Activated T-helper 2 cell treated with anti-CD3 and anti-CD28 coated beads, Interferon-gamma antibody, Interleukin-2, Interleukin-4, amounts not matched to agents 10 μg/mL and 5 μg/mL and 100 μg/mL, durations not matched to agents 14 hours and 24 hours and 36 hours (primary cell): ENCODE measurements at regions not wholly inside any gene's neighbourhood (a gene's known extent, or its start where the extent isn't known, plus 50 kb on each side); places are given as distances from the start of the nearest gene placed in this dataset.

ENCODE experiments used
- DNase-seq: peaks from one replicate; pipeline ENCODE4 v3.0.0; 2021; ENCODE audit warnings: low spot score
- H3K27ac Mint-ChIP-seq: one replicate; pipeline ENCODE4 v1.8.0; 2021; ENCODE audit warnings: mixed read lengths
- H3K27me3 Mint-ChIP-seq: one replicate; pipeline ENCODE4 v1.8.0; 2021; ENCODE audit warnings: low read depth, mixed read lengths
- H3K36me3 Mint-ChIP-seq: one replicate; pipeline ENCODE4 v1.8.0; 2021; ENCODE audit warnings: low read depth, mixed read lengths
- H3K4me1 Mint-ChIP-seq: one replicate; pipeline ENCODE4 v1.8.0; 2021; ENCODE audit warnings: low read depth, mixed read lengths
- H3K4me3 Mint-ChIP-seq: one replicate; pipeline ENCODE4 v1.8.0; 2021; ENCODE audit warnings: low read depth, mild to moderate bottlenecking, moderate library complexity, mixed read lengths
- H3K9me3 Mint-ChIP-seq: one replicate; pipeline ENCODE4 v1.8.0; 2021; ENCODE audit warnings: mixed read lengths
- intact Hi-C: fragments of 100-400 bp; cut with micrococcal nuclease; formaldehyde crosslinking; loops from one replicate; pipeline ENCODE4 v1.15.1; 2023

DNA sequence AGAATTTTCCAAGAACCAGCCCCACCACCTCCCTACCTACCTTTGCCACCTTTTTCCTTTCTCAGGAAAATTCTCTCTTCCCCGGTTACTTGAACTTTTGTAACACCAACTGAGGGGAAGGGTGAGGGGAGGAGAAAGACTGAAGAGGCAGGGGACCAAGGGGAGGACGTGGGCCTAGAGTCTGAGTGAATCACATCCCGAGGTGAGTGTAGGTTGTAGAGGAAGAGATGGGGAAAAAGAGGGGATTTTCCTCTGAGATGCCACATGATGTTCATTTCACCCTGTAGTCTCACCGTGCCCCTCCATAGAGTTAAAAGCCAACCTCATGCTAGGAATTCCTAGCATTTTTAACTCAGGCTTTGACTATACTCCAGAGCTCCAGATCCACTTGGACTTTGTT lies 311.8 kb downstream of the RPAP3 start:
- peak overlapping the region; percentile 83 for H3K27ac Mint-ChIP-seq
- peaks cover 47% of the 10 kb centered on the region for H3K36me3 Mint-ChIP-seq
- DNase-seq = no peak
- peaks cover 16% of the 10 kb centered on the region for H3K9me3 Mint-ChIP-seq
- intact Hi-C loops = loop anchor here (5.0 to 10.0 kb wide), 2 partner anchors 418 to 1179 kb away; no protein-coding TSS in a partner anchor
- peaks cover 79% of the 10 kb centered on the region for H3K4me1 Mint-ChIP-seq
- H3K4me3 Mint-ChIP-seq = peak overlapping the region; percentile 60
- no peaks in the 10 kb centered on the region for H3K27me3 Mint-ChIP-seq

DNA sequence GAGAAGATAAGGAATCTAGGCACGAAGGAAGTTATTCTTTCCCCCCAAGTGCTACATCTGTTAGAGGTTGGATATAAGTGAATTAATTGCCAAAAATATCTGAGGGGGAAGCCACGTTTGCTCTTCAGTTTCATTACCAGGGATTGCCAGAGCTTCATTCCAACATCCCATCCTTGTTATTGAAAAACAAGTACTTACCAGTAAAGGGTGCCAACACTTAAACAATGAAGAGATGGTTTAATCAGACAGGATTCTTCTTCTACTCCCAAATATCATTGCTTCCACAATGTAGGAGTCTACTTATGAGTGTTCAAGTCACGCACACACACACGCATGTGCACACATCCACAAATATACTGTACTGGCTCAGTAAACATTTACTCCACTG lies 312.4 kb downstream of the RPAP3 start:
- Mint-ChIP-seq H3K27me3 (no peaks in the 10 kb centered on the region), H3K9me3 (peaks cover 16% of the 10 kb centered on the region), H3K27ac (peak overlapping the region; percentile 83), H3K4me3 (peak overlapping the region; percentile 60), H3K36me3 (peaks cover 45% of the 10 kb centered on the region), H3K4me1 (peaks cover 81% of the 10 kb centered on the region)
- DNase-seq = no peak
- intact Hi-C loops = loop anchor here (5.0 to 10.0 kb wide), 2 partner anchors 419 to 1179 kb away; no protein-coding TSS in a partner anchor

DNA sequence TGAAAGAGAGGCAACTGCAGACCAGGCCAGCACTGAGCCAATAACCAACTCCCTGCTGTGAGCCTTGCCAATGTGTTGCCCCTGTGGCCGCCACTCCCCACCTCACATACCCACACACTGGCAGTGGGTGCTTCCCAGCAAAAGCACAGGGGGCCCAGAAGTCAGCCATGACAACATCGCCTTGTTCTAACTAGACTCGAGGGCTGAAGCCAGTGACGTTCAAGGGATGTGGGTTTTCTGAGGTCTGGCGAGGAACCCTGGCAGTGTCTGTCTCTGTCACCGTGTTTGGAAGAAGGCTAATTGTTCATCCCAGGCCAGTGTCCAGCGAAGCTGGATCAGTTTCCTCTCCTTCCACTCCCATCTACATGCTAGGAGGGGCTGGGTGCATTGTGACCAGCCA lies 311.8 kb upstream of the AMIGO2 start:
- peak; percentile 54 for DNase-seq
- Mint-ChIP-seq H3K36me3 (peaks cover 39% of the 10 kb centered on the region), H3K27me3 (no peaks in the 10 kb centered on the region), H3K4me3 (peak overlapping the region; percentile 64), H3K27ac (peak overlapping the region; percentile 100), H3K9me3 (peaks cover 11% of the 10 kb centered on the region), H3K4me1 (peaks cover 75% of the 10 kb centered on the region)
- intact Hi-C loops = loop anchor here (1.0 to 10.0 kb wide), 3 partner anchors 35 to 1177 kb away; no protein-coding TSS in a partner anchor

DNA sequence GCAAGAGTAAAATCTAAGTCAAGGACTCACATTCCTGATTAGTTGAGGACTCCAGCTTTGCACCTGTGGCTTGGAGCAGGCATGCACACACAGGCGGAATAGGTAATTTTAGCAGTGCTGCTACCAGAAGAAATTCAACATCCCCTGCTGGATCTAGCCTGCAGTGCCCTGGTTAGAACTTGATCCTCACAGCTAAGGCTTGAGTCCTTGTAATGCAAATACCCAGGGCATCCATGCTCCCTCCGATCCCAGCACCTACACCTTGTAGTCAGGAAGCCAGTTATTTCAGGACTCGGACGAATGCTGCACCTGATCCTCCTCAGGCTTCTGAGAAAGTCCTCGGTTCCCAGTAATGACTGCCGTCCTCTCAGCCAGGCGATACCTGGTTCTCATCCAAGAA lies 309.0 kb upstream of the AMIGO2 start:
- Mint-ChIP-seq H3K27ac (peak overlapping the region; percentile 84), H3K4me1 (peaks cover 71% of the 10 kb centered on the region), H3K9me3 (peaks cover 9% of the 10 kb centered on the region), H3K27me3 (no peaks in the 10 kb centered on the region), H3K36me3 (peaks cover 28% of the 10 kb centered on the region), H3K4me3 (no peak overlapping the region)
- intact Hi-C loops = no loop called here
- no peak for DNase-seq

DNA sequence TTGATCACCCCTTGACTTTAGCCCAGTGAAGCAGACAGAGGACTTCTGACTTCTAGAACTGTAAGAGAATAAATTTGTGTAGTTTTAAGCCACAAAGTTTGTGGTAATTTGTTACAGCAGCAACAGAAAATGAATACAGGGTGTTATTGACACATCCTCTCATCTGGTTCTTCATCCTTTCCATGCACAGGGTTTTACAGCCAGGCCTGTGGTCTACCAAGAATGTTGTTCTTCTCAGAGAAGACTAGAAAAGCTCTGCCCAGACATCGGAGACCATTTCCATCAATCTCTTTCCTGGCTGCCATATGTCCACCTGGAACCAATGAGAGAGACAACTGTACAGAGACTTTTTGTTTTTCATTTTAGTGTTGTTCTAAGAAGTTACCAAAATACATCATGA lies 308.2 kb upstream of the AMIGO2 start:
- peak overlapping the region; percentile 84 for H3K27ac Mint-ChIP-seq

DNA sequence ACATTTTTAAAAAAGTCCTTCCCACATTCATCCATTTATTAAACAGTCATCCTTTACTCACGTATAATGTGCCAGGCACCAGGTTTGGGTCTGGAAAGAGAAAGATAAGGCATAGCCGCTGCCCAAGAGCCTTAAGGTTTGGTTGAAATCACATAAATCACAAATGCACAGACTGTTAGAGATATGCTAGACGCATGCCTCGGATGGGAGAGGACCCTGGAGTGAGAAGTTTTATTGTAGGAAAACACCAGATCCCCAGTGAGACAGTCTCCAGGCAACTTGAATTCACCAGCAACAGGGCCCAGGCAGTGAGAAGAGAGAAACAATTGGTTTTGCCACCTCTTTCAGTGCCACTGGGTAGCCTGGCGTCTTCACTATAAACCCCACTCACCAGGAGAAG lies 305.9 kb upstream of the AMIGO2 start:
- Mint-ChIP-seq H3K4me3 (no peak overlapping the region), H3K4me1 (peaks cover 56% of the 10 kb centered on the region), H3K27me3 (no peaks in the 10 kb centered on the region), H3K36me3 (peaks cover 23% of the 10 kb centered on the region), H3K27ac (no peak overlapping the region), H3K9me3 (peaks cover 9% of the 10 kb centered on the region)
- intact Hi-C loops = no loop called here
- DNase-seq = no peak

More for the DNA sequence above, 308.2 kb upstream of the AMIGO2 start:
- Mint-ChIP-seq H3K4me3 (no peak overlapping the region), H3K36me3 (peaks cover 27% of the 10 kb centered on the region), H3K4me1 (peaks cover 67% of the 10 kb centered on the region), H3K27me3 (no peaks in the 10 kb centered on the region), H3K9me3 (peaks cover 9% of the 10 kb centered on the region)
- intact Hi-C loops = no loop called here
- DNase-seq = no peak

DNA sequence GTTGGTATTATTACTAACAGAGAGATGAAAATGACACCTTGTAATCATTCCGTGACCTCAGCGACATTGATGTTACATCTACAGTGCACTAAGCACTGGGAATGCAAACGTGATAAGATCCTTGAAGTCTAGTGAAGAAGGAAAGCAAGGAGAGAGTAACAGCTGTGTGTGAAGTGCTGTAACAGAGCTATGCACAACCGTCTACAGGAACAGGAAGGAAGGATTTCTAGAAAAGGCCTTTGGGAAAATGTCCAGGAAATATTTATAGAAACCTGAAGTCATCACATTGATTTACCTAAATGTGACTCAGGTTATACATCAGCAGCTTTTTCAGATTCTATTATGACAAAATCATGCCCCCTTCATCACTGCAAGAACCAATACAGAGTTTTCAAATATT lies 304.2 kb upstream of the AMIGO2 start:
- Mint-ChIP-seq H3K9me3 (peaks cover 12% of the 10 kb centered on the region), H3K4me1 (peaks cover 52% of the 10 kb centered on the region), H3K4me3 (no peak overlapping the region), H3K27me3 (no peaks in the 10 kb centered on the region), H3K27ac (peak overlapping the region; percentile 1), H3K36me3 (peaks cover 26% of the 10 kb centered on the region)
- intact Hi-C loops = no loop called here
- DNase-seq = no peak

DNA sequence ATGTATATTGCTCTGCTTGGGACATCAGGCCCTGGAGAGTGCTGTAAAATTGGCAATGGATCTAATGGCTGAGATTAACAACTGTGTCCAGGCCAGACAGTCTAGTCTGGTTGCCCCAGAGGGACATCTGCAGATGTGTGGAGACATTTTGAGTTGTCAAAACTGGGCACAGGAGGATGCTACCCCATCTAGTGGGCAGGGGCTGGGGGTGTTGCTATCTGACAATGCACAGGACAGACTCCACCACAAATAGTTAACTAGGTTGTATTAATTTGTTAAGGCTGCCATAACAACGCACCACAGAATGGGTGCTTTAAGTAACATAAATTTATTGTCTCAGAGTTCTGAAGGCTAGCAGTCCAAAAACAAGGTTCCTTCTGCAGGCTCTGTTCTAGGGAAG lies 302.5 kb upstream of the AMIGO2 start:
- no peak for DNase-seq
- Mint-ChIP-seq H3K4me1 (peaks cover 52% of the 10 kb centered on the region), H3K27ac (no peak overlapping the region), H3K4me3 (no peak overlapping the region), H3K27me3 (no peaks in the 10 kb centered on the region), H3K9me3 (peaks cover 9% of the 10 kb centered on the region), H3K36me3 (peaks cover 28% of the 10 kb centered on the region)
- intact Hi-C loops = no loop called here

DNA sequence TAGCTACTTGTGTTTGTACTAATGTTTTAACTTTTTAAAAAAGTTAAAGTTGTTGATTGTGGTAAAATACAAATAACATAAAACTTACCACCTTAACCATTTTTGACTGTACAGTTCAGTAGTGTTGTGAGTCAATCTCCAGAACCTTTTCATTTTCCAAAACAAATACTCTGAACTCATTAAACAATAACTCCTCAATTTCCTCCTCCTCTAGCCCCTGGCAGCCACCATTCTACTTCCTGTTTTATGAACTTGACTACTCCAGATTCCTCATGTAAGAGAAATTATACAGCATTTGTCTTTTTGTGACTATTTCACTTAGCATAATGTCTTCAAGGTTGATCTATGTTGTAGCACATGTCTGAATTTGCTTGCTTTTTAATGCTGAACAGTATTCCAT lies 299.1 kb upstream of the AMIGO2 start:
- no peaks in the 10 kb centered on the region for H3K27me3 Mint-ChIP-seq
- H3K4me3 Mint-ChIP-seq = no peak overlapping the region
- H3K27ac Mint-ChIP-seq = peak overlapping the region; percentile 56
- peaks cover 23% of the 10 kb centered on the region for H3K9me3 Mint-ChIP-seq
- H3K4me1 Mint-ChIP-seq = peaks cover 40% of the 10 kb centered on the region
- DNase-seq = no peak
- peaks cover 42% of the 10 kb centered on the region for H3K36me3 Mint-ChIP-seq
- intact Hi-C loops = loop anchor here (1.0 kb wide), 1 partner anchor 11 kb away; no protein-coding TSS in a partner anchor

DNA sequence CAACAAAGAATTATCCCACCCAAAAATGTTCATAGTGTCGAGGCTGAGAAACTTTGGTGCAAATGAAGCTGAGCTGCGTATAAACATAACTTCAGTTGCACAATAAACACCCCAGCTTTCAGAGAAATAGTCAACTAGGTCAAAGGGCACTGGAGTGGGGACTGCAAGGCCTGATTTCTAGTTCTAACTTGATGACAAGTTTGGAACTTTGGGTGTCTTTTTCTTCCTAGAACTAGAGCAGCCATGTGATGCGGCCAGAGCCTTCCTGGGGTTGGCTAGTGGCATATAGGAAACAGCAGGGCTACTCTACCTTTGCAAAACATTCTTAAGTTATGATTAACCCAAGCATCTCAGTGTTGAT lies 298.4 kb upstream of the AMIGO2 start:
- H3K27me3 Mint-ChIP-seq = no peaks in the 10 kb centered on the region
- no peak for DNase-seq
- H3K36me3 Mint-ChIP-seq = peaks cover 49% of the 10 kb centered on the region
- H3K27ac Mint-ChIP-seq = peak overlapping the region; percentile 61
- no peak overlapping the region for H3K4me3 Mint-ChIP-seq
- intact Hi-C loops = loop anchor here (1.0 kb wide), 1 partner anchor 10 kb away; no protein-coding TSS in a partner anchor
- peaks cover 35% of the 10 kb centered on the region for H3K4me1 Mint-ChIP-seq
- H3K9me3 Mint-ChIP-seq = peaks cover 23% of the 10 kb centered on the region

DNA sequence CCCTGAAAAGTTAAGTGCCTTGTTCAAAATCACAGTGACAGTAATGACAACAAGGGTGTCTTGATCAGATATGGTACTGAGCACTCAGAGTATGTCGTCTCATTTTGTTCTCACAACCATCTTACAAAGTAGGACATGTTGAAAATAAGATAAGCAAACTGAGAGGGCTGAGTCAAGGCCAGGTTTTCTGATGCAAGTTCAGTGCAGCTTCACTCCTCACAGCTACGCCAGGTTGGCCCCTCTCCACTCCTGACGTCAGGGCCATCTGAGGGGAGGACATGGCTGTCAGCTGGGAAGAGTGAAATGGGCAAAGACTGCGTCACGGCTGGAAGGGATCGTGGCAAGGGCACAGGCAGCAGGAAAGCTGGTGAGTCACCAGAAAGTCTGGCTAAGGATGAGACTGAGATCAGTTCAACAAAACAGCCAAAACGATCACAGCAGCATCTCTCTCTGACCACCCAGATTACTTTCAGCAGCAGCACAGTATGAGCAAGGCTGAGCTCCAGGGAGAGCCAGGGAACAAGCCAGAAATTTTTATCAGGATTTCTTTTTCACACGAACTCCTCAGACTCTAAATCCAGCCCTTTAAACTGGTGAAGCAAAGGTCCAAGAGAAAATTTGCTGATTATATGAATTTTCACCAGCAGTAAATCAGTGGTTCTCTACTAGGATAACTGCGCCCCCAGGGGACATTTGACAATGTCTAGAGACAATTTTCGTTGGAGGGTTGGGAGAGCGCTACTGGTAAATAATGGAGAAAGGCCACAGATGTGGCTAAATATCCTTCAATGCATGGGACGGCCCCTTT lies 297.9 kb upstream of the AMIGO2 start:
- intact Hi-C loops = loop anchor here (1.0 kb wide), 2 partner anchors 9 to 27 kb away; no protein-coding TSS in a partner anchor
- Mint-ChIP-seq H3K9me3 (peaks cover 23% of the 10 kb centered on the region), H3K27me3 (no peaks in the 10 kb centered on the region), H3K4me1 (peaks cover 32% of the 10 kb centered on the region), H3K4me3 (no peak overlapping the region), H3K36me3 (peaks cover 55% of the 10 kb centered on the region), H3K27ac (peak overlapping the region; percentile 61)
- no peak for DNase-seq

DNA sequence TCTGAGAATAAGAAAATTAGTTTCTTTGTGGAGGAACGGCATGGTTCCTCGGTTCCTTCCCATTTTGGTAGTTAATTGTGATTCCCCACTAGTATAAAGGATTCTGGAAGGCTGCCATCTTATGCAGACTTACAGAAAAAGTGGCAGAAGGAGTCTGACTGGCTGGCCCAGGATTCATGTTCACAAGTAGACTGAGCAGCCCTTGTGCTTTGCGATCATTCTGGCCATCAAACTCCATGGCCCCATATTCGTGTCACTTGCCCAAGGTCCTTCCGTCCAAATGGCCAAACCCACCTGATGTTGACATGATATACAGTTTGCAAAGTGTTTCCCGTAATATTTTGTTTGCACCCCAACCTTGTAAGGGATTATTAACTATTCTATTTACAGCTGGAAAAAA lies 297.2 kb upstream of the AMIGO2 start:
- Mint-ChIP-seq H3K9me3 (peaks cover 23% of the 10 kb centered on the region), H3K27me3 (no peaks in the 10 kb centered on the region), H3K36me3 (peaks cover 59% of the 10 kb centered on the region), H3K27ac (no peak overlapping the region), H3K4me1 (peaks cover 28% of the 10 kb centered on the region), H3K4me3 (no peak overlapping the region)
- intact Hi-C loops = loop anchor here (1.0 kb wide), 1 partner anchor 27 kb away; no protein-coding TSS in a partner anchor
- DNase-seq = no peak

DNA sequence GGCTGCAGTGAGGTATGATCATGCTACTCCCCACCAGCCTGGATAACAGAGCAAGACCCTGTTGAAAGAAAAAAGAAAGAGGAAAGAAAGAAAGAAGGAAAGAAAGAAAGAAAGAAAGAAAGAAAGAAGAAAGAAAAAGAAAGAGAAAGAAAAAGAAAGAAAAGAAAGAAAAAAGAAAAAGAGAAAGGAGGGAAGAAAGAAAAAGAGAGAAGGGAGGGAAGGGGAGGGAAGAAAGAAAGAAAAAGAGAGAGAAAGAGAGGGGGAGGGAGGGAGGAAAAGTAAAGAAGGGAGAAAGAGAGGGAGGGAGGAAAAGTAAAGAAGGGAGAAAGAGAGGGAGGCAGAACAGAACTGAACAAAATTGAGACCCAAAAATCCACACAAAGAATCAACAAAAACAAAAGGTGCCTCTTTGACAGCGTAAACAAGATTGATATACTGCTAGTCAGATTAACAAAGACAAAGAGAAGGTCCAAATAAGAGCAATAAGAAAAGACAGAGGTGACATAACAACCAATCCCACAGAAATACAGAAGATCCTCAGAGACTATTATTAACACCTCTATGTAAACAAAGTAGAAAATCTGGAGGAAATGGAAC lies 293.9 kb upstream of the AMIGO2 start:
- Mint-ChIP-seq H3K4me3 (no peak overlapping the region), H3K27me3 (no peaks in the 10 kb centered on the region), H3K36me3 (peaks cover 59% of the 10 kb centered on the region), H3K9me3 (peaks cover 14% of the 10 kb centered on the region), H3K4me1 (peaks cover 19% of the 10 kb centered on the region), H3K27ac (no peak overlapping the region)
- no peak for DNase-seq
- intact Hi-C loops = no loop called here
